HUES64 (cell line): ENCODE measurements at regions not wholly inside any gene's neighbourhood (a gene's known extent, or its start where the extent isn't known, plus 50 kb on each side); places are given as distances from the start of the nearest gene placed in this dataset.
"Not testable (repeated sequence)": the region's sequence is repeated elsewhere in the genome, so short reads cannot be mapped to it uniquely, and the experiment has no call there.

ENCODE experiments used
- H3K27ac ChIP-seq: 2 replicates; pipeline ENCODE4 v1.7.0; 2013; ENCODE audit warnings: low read depth, low read length, inconsistent platforms
- H3K27me3 ChIP-seq: 2 replicates; pipeline ENCODE4 v1.6.1; 2013; ENCODE audit warnings: mild to moderate bottlenecking, low read length; ENCODE audit not compliant: insufficient read depth
- H3K36me3 ChIP-seq: 2 replicates; pipeline ENCODE4 v1.6.1; 2013; ENCODE audit warnings: mild to moderate bottlenecking, low read length; ENCODE audit not compliant: insufficient read depth
- H3K4me1 ChIP-seq: 2 replicates; pipeline ENCODE4 v1.6.1; 2013; ENCODE audit warnings: mild to moderate bottlenecking, low read length, moderate library complexity; ENCODE audit not compliant: insufficient read depth
- H3K4me3 ChIP-seq: 2 replicates; pipeline ENCODE4 v1.5.1; 2013; ENCODE audit warnings: mild to moderate bottlenecking, low read length, moderate library complexity
- H3K9ac ChIP-seq: 2 replicates; pipeline ENCODE4 v1.6.1; 2013; ENCODE audit warnings: mild to moderate bottlenecking, low read depth, low read length
- H3K9me3 ChIP-seq: 2 replicates; pipeline ENCODE4 v1.6.1; 2013; ENCODE audit warnings: low read depth, low read length; ENCODE audit not compliant: insufficient read depth
- WGBS: fragments of 150-250, 120-280 bp; methylation state at CpG from one replicate; pipeline ENCODE4 v1.1.7; 2013; ENCODE audit warnings: missing lambda C conversion rate; 5-methylcytosine and 5-hydroxymethylcytosine counted together

DNA sequence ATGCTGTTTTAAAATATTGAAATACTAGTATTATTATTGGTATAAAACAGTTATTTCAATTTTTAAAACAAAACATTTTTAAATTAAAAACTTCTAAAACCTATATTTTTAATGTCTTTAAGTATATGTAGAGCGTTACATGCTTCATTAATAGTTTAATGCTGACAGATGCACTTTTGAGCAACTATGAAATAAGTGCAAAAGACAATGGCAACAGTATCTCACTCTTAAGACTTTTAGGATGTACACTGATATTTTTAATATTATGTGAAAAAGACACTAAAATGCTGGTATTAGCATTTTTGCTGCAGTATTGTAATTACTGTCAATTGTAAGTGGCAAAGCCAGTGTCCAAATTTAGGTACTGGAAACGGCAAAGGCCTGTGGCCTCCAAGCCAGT is 93.2 kb upstream of the NAA35 start:
- not testable (repeated sequence) for H3K27ac ChIP-seq, H3K4me3 ChIP-seq, H3K9me3 ChIP-seq, H3K27me3 ChIP-seq, H3K4me1 ChIP-seq, H3K9ac ChIP-seq, H3K36me3 ChIP-seq
- no CpG with 5 or more reads among the region's 2 CpGs for WGBS

DNA sequence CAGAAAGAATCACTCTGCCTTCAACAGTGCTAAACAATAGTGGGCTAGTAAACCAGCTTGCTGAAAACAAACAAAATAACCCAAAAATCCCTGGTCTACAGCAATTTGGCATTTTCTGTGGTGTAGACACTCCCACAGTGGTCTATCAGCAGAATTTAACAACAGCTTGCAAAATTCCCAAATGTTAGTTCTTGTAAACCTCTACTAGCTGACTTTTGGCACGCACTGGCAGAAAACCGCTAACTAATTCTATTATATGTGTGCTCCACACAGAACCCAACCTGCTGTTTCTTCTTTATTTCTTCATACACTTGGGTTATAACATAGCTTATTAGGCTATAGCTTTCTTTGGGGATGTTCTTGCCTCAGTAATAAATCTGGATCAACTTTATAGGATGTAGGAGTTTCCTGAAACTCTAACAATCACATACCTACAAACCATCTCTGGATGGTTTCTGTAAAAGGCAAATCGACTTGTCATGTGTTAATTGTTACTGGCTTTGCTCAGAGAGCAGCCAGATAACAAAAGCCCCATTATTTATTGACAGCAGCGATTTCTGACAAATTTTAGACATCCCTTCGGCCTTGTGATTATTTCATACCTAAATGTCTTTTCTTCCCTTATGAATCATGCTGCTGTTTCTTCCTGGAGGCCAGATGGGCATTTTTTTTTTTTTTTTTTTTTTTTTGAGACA is 82.7 kb upstream of the NAA35 start:
- Histone ChIP-seq H3K4me3 (no peak overlapping the region), H3K4me1 (peaks cover 19% of the 10 kb centered on the region; the same call in 1 of the 2 replicates), H3K9ac (no peak overlapping the region), H3K9me3 (no peaks in the 10 kb centered on the region), H3K27ac (no peak overlapping the region), H3K27me3 (no peaks in the 10 kb centered on the region), H3K36me3 (no peaks in the 10 kb centered on the region)
- 85% methylated on average over 5 of the region's 5 CpGs for WGBS

DNA sequence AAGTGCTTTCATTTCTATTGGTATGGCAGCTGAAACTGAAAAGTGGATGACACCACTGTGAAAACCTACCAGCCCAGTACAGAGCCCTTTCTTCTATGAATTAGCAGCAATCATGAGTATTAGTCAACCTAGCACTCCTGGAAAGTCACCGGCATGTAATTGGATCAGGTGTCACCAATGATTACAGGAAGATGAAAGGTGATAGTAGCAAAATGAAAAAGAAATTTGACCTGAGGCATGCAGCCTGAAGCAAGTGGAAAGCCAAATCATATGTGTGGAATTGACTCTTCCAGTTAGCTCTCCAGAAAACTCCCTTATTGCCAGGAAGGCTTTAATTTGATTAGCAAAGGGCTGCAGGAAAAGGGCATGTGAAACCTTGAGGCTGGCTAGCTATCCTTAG is 81.2 kb upstream of the NAA35 start:
- H3K4me3 ChIP-seq: no peak overlapping the region
- no peak overlapping the region for H3K27ac ChIP-seq
- no peaks in the 10 kb centered on the region for H3K36me3 ChIP-seq
- H3K4me1 ChIP-seq: peaks cover 19% of the 10 kb centered on the region; the same call in 1 of the 2 replicates
- no peaks in the 10 kb centered on the region for H3K9me3 ChIP-seq
- no peak overlapping the region; the same call in 1 of the 2 replicates for H3K9ac ChIP-seq
- H3K27me3 ChIP-seq: no peaks in the 10 kb centered on the region
- WGBS: 73% methylated on average over 1 of the region's 1 CpG

DNA sequence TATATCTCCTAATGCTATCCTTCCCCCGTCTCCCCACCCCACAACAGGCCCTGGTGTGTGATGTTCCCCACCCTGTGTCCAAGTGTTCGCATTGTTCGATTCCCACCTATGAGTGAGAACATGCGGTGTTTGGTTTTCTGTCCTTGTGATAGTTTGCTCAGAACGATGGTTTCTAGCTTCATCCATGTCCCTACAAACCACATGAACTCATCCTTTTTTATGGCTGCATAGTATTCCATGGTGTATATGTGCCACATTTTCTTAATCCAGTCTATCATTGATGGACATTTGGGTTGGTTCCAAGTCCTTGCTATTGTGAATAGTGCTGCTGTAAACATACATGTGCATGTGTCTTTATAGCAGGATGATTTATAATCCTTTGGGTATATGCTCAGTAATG is 79.1 kb upstream of the NAA35 start:
- not testable (repeated sequence) for H3K4me3 ChIP-seq, H3K27ac ChIP-seq, H3K9ac ChIP-seq, H3K27me3 ChIP-seq, H3K9me3 ChIP-seq, H3K36me3 ChIP-seq
- 99% methylated on average over 4 of the region's 5 CpGs for WGBS
- peaks cover 19% of the 10 kb centered on the region; the same call in 1 of the 2 replicates for H3K4me1 ChIP-seq

DNA sequence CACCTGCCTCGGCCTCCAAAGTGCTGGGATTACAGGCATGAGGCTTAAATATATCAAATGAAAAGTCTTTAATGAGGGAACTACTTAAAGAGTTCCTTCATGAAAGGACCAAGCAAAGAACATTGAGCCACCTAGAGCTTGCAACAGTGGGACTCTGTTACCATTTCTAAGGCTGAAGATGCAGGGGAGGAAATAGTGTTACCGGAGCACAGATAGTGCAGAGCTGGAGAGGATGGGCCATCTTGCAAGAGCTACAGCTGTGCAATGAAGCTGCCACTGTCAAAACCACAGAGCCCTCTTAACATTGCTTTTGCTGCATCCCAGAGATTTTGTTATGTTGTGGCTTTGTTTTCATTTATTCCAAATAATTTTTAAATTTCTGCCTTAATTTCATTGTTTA is 77.1 kb upstream of the NAA35 start:
- no peak overlapping the region for H3K4me3 ChIP-seq
- H3K27ac ChIP-seq: no peak overlapping the region
- H3K27me3 ChIP-seq: no peaks in the 10 kb centered on the region
- no peaks in the 10 kb centered on the region for H3K36me3 ChIP-seq
- no peak overlapping the region for H3K9ac ChIP-seq
- peaks cover 16% of the 10 kb centered on the region; the same call in 1 of the 2 replicates for H3K4me1 ChIP-seq
- 87% methylated on average over 2 of the region's 2 CpGs for WGBS
- no peaks in the 10 kb centered on the region for H3K9me3 ChIP-seq

DNA sequence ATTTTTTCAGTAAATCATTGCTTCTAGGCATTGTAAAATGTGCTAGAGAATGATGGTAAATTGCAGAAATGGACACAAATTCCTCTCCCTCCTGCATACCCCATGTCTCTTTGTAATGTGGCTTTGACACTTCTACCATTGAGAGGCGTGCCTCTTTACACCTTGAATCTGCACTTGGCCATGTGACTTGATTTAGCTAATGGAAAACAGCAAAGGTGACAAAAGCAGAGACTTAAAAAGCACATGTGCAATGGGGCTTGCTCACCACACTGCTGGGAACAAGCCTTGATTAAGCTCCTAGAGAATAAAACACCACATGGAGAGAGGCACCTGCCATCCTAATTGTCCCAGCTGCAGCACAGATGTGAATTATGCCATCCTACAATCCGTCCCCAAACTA is 69.9 kb upstream of the NAA35 start:
- Histone ChIP-seq H3K9ac (no peak overlapping the region), H3K9me3 (no peaks in the 10 kb centered on the region), H3K27me3 (no peaks in the 10 kb centered on the region), H3K36me3 (no peaks in the 10 kb centered on the region), H3K4me3 (no peak overlapping the region), H3K4me1 (peaks cover 8% of the 10 kb centered on the region), H3K27ac (no peak overlapping the region)
- 79% methylated on average over 2 of the region's 2 CpGs for WGBS

DNA sequence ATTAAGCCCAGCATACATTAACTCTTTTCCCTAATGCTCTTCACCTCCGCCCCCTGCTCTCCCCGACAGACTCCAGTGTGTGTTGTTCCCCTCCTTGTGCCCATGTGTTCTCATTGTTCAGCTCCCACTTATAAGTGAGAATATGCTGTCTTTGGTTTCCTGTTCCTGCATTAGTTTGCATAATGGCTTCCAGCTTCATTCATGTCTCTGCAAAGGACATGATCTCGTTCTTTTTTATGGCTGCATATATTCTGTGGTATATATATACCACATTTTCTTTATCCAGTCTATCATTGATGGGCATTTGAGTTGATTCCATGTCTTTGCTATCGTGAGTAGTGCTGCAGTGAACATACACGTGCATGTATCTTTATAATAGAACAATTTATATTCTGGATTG is 69.3 kb upstream of the NAA35 start:
- H3K27ac ChIP-seq, H3K27me3 ChIP-seq, H3K4me3 ChIP-seq, H3K9me3 ChIP-seq, H3K4me1 ChIP-seq, H3K9ac ChIP-seq, H3K36me3 ChIP-seq: not testable (repeated sequence)
- WGBS: 77% methylated on average over 4 of the region's 5 CpGs

DNA sequence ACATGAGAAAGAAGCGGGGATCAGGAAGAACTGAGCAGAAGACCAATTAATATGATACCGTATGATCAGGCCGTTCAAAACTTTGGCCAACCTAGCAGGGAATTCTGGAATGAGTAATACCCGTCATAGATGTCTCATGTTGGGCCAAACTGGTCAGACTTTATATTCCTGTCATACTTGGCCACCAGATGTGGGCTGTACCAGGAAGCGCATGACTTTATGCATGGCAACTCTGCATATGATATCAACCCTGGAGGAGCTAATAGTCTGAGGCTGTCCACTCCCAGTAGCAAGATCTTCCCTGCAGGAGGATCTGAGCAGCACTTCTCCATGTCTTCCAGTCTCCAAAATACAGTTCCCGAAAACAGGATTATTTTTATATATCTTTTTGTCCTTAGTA is 68.5 kb upstream of the NAA35 start:
- Histone ChIP-seq H3K9ac (no peak overlapping the region), H3K9me3 (no peaks in the 10 kb centered on the region), H3K36me3 (no peaks in the 10 kb centered on the region), H3K4me3 (no peak overlapping the region), H3K27me3 (no peaks in the 10 kb centered on the region), H3K4me1 (peaks cover 8% of the 10 kb centered on the region), H3K27ac (no peak overlapping the region)
- WGBS: 94% methylated on average over 5 of the region's 6 CpGs

DNA sequence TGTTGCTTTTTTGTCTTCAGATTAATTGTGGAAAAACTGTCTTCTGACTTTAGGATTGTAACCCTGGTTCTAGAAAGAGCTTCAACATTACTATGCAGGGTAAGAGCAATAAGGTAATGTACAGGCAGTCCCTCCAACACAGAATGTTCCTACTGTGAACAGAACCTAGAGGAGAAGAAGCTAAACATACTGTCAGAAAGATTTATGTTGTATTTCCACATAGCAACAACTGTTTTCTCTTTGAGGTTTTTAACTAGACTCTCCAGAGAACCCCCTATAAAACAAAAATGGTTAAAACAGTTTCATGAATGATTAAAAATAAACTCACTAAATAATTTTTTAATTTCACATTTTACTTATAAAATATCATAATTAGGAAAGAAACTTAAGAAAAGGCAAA is 64.3 kb upstream of the NAA35 start:
- no peaks in the 10 kb centered on the region for H3K27me3 ChIP-seq
- no peak overlapping the region for H3K9ac ChIP-seq
- no peak overlapping the region for H3K27ac ChIP-seq
- H3K9me3 ChIP-seq: no peaks in the 10 kb centered on the region
- H3K4me3 ChIP-seq: no peak overlapping the region
- no peaks in the 10 kb centered on the region for H3K36me3 ChIP-seq
- peaks cover 10% of the 10 kb centered on the region for H3K4me1 ChIP-seq

DNA sequence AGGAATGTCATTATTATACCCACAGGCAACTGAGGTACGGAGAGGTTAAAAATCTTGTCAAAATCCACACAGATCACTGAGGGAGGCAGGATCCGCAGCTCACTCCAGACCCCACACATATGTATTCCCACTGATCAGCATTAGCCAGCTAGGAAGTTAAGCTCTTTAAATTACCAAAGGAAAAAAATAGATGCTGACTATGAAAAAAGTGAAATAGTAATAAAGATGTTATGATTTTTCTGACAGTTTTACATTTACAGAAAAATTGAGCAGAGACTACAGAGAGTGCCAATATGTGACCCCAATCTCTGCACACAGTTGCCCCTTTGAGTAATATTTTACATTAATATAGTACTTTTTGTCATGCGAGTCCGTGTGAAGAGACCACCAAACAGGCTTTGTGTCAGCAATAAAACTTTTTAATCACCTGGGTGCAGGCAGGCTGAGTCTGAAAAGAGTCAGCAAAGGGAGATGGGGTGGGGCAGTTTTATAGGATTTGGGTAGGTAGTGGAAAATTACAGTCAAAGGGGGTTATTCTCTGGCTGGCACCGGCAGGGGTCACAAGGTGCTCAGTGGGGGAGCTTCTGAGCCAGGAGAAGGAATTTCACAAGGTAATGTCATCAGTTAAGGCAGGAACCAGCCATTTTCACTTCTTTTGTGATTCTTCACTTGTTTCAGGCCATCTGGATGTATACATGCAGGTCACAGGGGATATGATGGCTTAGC is 61.9 kb upstream of the NAA35 start:
- H3K9ac ChIP-seq: peak overlapping the region; percentile 60; the same call in 1 of the 2 replicates
- 46% methylated on average over 5 of the region's 5 CpGs for WGBS
- not testable (repeated sequence) for H3K36me3 ChIP-seq, H3K27me3 ChIP-seq, H3K9me3 ChIP-seq, H3K4me3 ChIP-seq
- H3K27ac ChIP-seq: peak overlapping the region; percentile 66; the same call in 1 of the 2 replicates
- peaks cover 10% of the 10 kb centered on the region for H3K4me1 ChIP-seq

DNA sequence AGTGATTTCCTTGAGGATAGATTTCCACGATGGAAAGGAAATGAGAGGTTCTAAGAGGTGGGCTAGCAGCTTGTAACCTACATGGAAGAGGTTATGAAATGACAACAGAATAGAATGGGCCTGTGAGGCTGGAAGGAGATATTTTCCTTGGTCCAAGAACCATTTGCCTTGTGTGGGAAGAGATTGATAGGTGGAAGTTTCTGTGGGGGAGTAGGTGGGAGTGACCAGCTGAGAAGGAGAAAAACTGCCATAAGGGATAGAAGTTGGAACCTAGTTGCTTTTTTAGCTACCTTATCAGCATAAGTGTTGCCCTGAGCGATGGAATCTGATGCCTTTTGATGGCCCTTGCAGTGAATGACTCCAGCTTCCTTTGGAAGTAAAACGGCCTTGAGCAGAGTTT is 60.4 kb upstream of the NAA35 start:
- not testable (repeated sequence) for H3K9ac ChIP-seq, H3K36me3 ChIP-seq, H3K9me3 ChIP-seq, H3K27me3 ChIP-seq, H3K4me3 ChIP-seq, H3K27ac ChIP-seq
- peaks cover 10% of the 10 kb centered on the region for H3K4me1 ChIP-seq
- 93% methylated on average over 3 of the region's 3 CpGs for WGBS
